ENCODE measurements at regions not wholly inside any gene's neighbourhood (a gene's known extent, or its start where the extent isn't known, plus 50 kb on each side); places are given as distances from the start of the nearest gene placed in this dataset.
"Not testable (repeated sequence)": the region's sequence is repeated elsewhere in the genome, so short reads cannot be mapped to it uniquely, and the experiment has no call there.

- Histone ChIP-seq H3K4me2 (ENCODE audit: insufficient read depth, low read length) (peak overlapping the region; percentile 28), H3K27ac (ENCODE audit: low read depth, low read length) (no peak overlapping the region), H2AFZ (ENCODE audit: low read length) (no peak overlapping the region), H4K20me1 (ENCODE audit: insufficient read depth, low read length) (no peaks in the 10 kb centered on the region), H3K4me1 (ENCODE audit: insufficient read depth, low read length) (peaks cover 3% of the 10 kb centered on the region), H3K9me3 (ENCODE audit: low read depth, low read length) (no peaks in the 10 kb centered on the region), H3K27me3 (ENCODE audit: insufficient read depth, low read length) (peaks cover 3% of the 10 kb centered on the region), H3K79me2 (ENCODE audit: insufficient read depth, low read length) (no peaks in the 10 kb centered on the region), H3K36me3 (ENCODE audit: insufficient read depth, low read length) (no peaks in the 10 kb centered on the region), H3K4me3 (ENCODE audit: insufficient read depth, low read length) (no peak overlapping the region)
- no peak for TF ChIP-seq CTCF (IDR thresholded peaks at IDR 0.05; ENCODE audit: extremely low read depth, low read depth, low read length)
- no peak for DNase-seq (ENCODE audit: insufficient read length, low spot score, missing footprints)
Observed at GRCh38 chr7:28330384-28331070, 81.8 kb upstream of the CREB5 start.

GRCh38 chr7:28332046-28332445, 80.3 kb upstream of the CREB5 start:
- no peak overlapping the region for H3K4me2 ChIP-seq (ENCODE audit: insufficient read depth, low read length)
- H2AFZ ChIP-seq (ENCODE audit: low read length), result no peak overlapping the region
- H3K4me1 ChIP-seq (ENCODE audit: insufficient read depth, low read length), result peaks cover 3% of the 10 kb centered on the region
- no peaks in the 10 kb centered on the region for H4K20me1 ChIP-seq (ENCODE audit: insufficient read depth, low read length)
- no peak overlapping the region for H3K27ac ChIP-seq (ENCODE audit: low read depth, low read length)
- no peak for TF ChIP-seq CTCF (IDR thresholded peaks at IDR 0.05; ENCODE audit: extremely low read depth, low read depth, low read length)
- H3K79me2 ChIP-seq (ENCODE audit: insufficient read depth, low read length), result no peaks in the 10 kb centered on the region
- H3K4me3 ChIP-seq (ENCODE audit: insufficient read depth, low read length), result no peak overlapping the region
- no peaks in the 10 kb centered on the region for H3K36me3 ChIP-seq (ENCODE audit: insufficient read depth, low read length)
- no peaks in the 10 kb centered on the region for H3K9me3 ChIP-seq (ENCODE audit: low read depth, low read length)
- DNase-seq (ENCODE audit: insufficient read length, low spot score, missing footprints), result no peak
- no peaks in the 10 kb centered on the region for H3K27me3 ChIP-seq (ENCODE audit: insufficient read depth, low read length)

- H3K4me3 ChIP-seq (ENCODE audit: insufficient read depth, low read length); H3K27me3 ChIP-seq (ENCODE audit: insufficient read depth, low read length); H2AFZ ChIP-seq (ENCODE audit: low read length); DNase-seq (ENCODE audit: insufficient read length, low spot score, missing footprints); H3K9me3 ChIP-seq (ENCODE audit: low read depth, low read length); H4K20me1 ChIP-seq (ENCODE audit: insufficient read depth, low read length); H3K36me3 ChIP-seq (ENCODE audit: insufficient read depth, low read length); H3K27ac ChIP-seq (ENCODE audit: low read depth, low read length); H3K79me2 ChIP-seq (ENCODE audit: insufficient read depth, low read length); H3K4me1 ChIP-seq (ENCODE audit: insufficient read depth, low read length); H3K4me2 ChIP-seq (ENCODE audit: insufficient read depth, low read length): not testable (repeated sequence)
Observed at GRCh38 chr7:28333548-28333947, 78.8 kb upstream of the CREB5 start.

DNA sequence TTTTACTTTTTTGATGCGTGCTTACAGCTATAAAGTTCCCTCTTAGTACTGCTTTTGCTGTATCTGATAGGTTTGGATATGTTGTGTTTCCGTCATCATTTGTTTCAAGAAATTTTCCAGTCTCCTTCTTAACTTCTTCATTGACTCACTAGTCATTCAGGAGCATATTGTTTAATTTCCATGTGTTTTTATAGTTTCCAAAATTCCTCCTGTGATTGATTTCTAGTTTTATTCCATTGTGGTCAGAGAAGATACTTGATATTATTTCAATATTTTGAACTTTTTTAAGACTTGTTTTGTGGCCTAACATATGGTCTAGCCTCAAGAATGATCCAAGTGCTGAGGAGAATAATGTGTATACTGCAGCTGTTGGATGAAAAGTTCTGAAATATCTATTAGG, 75.5 kb upstream of the CREB5 start:
- Histone ChIP-seq H3K4me3 (ENCODE audit: insufficient read depth, low read length) (no peak overlapping the region), H3K79me2 (ENCODE audit: insufficient read depth, low read length) (no peaks in the 10 kb centered on the region), H4K20me1 (ENCODE audit: insufficient read depth, low read length) (no peaks in the 10 kb centered on the region), H3K4me1 (ENCODE audit: insufficient read depth, low read length) (no peaks in the 10 kb centered on the region), H3K27me3 (ENCODE audit: insufficient read depth, low read length) (no peaks in the 10 kb centered on the region), H3K27ac (ENCODE audit: low read depth, low read length) (no peak overlapping the region), H3K9me3 (ENCODE audit: low read depth, low read length) (no peaks in the 10 kb centered on the region), H3K36me3 (ENCODE audit: insufficient read depth, low read length) (no peaks in the 10 kb centered on the region), H3K4me2 (ENCODE audit: insufficient read depth, low read length) (no peak overlapping the region), H2AFZ (ENCODE audit: low read length) (no peak overlapping the region)
- no peak for DNase-seq (ENCODE audit: insufficient read length, low spot score, missing footprints)
- TF ChIP-seq CTCF (IDR thresholded peaks at IDR 0.05; ENCODE audit: extremely low read depth, low read depth, low read length), result no peak
